NCI-H345 treated with DMSO at 0.1 percent for 48 hours (cell line): ENCODE measurements at regions not wholly inside any gene's neighbourhood (a gene's known extent, or its start where the extent isn't known, plus 50 kb on each side); places are given as distances from the start of the nearest gene placed in this dataset.
"Not testable (repeated sequence)": the region's sequence is repeated elsewhere in the genome, so short reads cannot be mapped to it uniquely, and the experiment has no call there.

Experiments used
- DNase-seq: peaks from one replicate; lab custom pipeline; 2025; ENCODE audit not compliant: unreplicated experiment; lab: John Stamatoyannopoulos, UW

GRCh38 chr1:145482214-145482860 lies 56.9 kb upstream of the NBPF20 start:
- DNase-seq, result not testable (repeated sequence)

DNA sequence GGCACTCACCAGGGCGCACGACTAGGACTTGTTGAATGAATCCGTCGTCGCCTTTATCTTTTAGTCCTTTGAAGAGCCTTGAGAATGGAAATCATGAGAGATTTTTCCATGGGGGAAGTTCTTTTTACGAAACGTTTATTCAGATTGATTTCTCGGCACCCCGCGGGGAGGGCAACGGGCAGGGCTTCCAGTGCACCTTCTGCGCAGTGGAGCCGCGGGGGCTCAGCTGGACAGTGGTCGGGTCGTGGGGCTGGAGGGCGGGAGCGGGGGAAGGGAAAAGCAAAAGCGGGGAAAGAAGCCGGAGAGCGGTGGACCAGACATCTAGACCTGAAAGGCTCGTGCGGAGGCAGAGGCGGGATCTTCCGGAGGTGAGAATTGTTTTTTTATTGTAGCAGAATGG lies 50.6 kb upstream of the NBPF20 start:
- not testable (repeated sequence) for DNase-seq

GRCh38 chr1:145475369-145475915 lies 50.0 kb upstream of the NBPF20 start:
- not testable (repeated sequence) for DNase-seq
